NCI-H2029 treated with DMSO at 0.1 percent for 48 hours (cell line): ENCODE measurements at regions not wholly inside any gene's neighbourhood (a gene's known extent, or its start where the extent isn't known, plus 50 kb on each side); places are given as distances from the start of the nearest gene placed in this dataset.

Experiments used
- DNase-seq: peaks from one replicate; lab custom pipeline; 2025; lab: John Stamatoyannopoulos, UW

GRCh38 chr4:178037459-178038214 lies 595.4 kb upstream of the AGA start:
- no peak for DNase-seq

GRCh38 chr4:178056996-178057395 lies 614.8 kb upstream of the AGA start:
- DNase-seq = no peak

- no peak for DNase-seq
Measured at GRCh38 chr4:178063568-178063967, 621.3 kb upstream of the AGA start.

GRCh38 chr4:178066338-178066941 lies 624.2 kb upstream of the AGA start:
- no peak for DNase-seq

- no peak for DNase-seq
Measured at GRCh38 chr4:178068136-178068535, 625.9 kb upstream of the AGA start.

- no peak for DNase-seq
Measured at GRCh38 chr4:178070163-178070562, 627.9 kb upstream of the AGA start.

GRCh38 chr4:178080312-178080711 lies 638.1 kb upstream of the AGA start:
- DNase-seq = no peak

- no peak for DNase-seq
Measured at GRCh38 chr4:178081176-178081575, 638.9 kb upstream of the AGA start.

- no peak for DNase-seq
Measured at GRCh38 chr4:178081896-178082295, 639.7 kb upstream of the AGA start.

- no peak for DNase-seq
Measured at GRCh38 chr4:178082906-178083305, 640.7 kb upstream of the AGA start.

- no peak for DNase-seq
Measured at GRCh38 chr4:178083968-178084367, 641.7 kb upstream of the AGA start.

- no peak for DNase-seq
Measured at GRCh38 chr4:178086320-178086719, 644.1 kb upstream of the AGA start.

GRCh38 chr4:178090640-178091411 lies 648.6 kb upstream of the AGA start:
- no peak for DNase-seq

- no peak for DNase-seq
Measured at GRCh38 chr4:178102139-178102538, 659.9 kb upstream of the AGA start.

GRCh38 chr4:178105242-178105641 lies 663.0 kb upstream of the AGA start:
- DNase-seq = no peak

- no peak for DNase-seq
Measured at GRCh38 chr4:178136736-178137345, 694.6 kb upstream of the AGA start.

- DNase-seq = no peak
Measured at GRCh38 chr4:178137732-178138471, 695.7 kb upstream of the AGA start.

- no peak for DNase-seq
Measured at GRCh38 chr4:178138491-178138890, 696.3 kb upstream of the AGA start.

- DNase-seq = no peak
Measured at GRCh38 chr4:178140326-178140915, 698.2 kb upstream of the AGA start.

GRCh38 chr4:178142724-178143123 lies 700.5 kb upstream of the AGA start:
- DNase-seq = no peak

- DNase-seq = no peak
Measured at GRCh38 chr4:178148106-178148505, 705.9 kb upstream of the AGA start.
